CD14-positive monocyte (primary cell): ENCODE measurements at regions not wholly inside any gene's neighbourhood (a gene's known extent, or its start where the extent isn't known, plus 50 kb on each side); places are given as distances from the start of the nearest gene placed in this dataset.

ENCODE experiments used
- DNase-seq, 3 donors: peaks; one replicate each; pipeline ENCODE4 v3.0.0-alpha.2; 2011 to 2022
- H2AFZ ChIP-seq: 2 replicates; pipeline ENCODE4 v1.6.0; 2012; ENCODE audit warnings: mild to moderate bottlenecking, low read depth, low read length, inconsistent platforms; ENCODE audit not compliant: insufficient read depth, poor library complexity, severe bottlenecking
- H3K27ac ChIP-seq, 2 donors: 1 replicate in 1 of 2; 2 replicates in 1 of 2; pipeline ENCODE4 v1.5.1; 2012 to 2013; ENCODE audit warnings: low read length in 2 of 2, control low read depth in 1 of 2, inconsistent platforms in 1 of 2, low read depth in 1 of 2, mild to moderate bottlenecking in 1 of 2
- H3K27me3 ChIP-seq, 2 donors: one replicate each; pipeline versions ENCODE4 v1.6.0 to v1.6.1; 2011 to 2013; ENCODE audit warnings: low read length in 2 of 2; ENCODE audit not compliant: control insufficient read depth in 2 of 2, insufficient read depth in 2 of 2
- H3K36me3 ChIP-seq, 2 donors: replicated peaks in 1 of 2; 1 replicate in 1 of 2; 2 replicates in 1 of 2; pipeline versions ENCODE4 v1.5.1 to v1.6.1; 2012 to 2013; ENCODE audit warnings: low read length in 2 of 2, control low read depth in 1 of 2, inconsistent platforms in 1 of 2, mild to moderate bottlenecking in 1 of 2; ENCODE audit not compliant: insufficient read depth in 2 of 2, control insufficient read depth in 1 of 2
- H3K4me1 ChIP-seq, 2 donors: 1 replicate in 1 of 2; 2 replicates in 1 of 2; pipeline versions ENCODE4 v1.5.1 to v1.6.1; 2012 to 2013; ENCODE audit warnings: low read length in 2 of 2, control low read depth in 1 of 2, inconsistent platforms in 1 of 2, mild to moderate bottlenecking in 1 of 2, moderate library complexity in 1 of 2; ENCODE audit not compliant: insufficient read depth in 2 of 2, control insufficient read depth in 1 of 2
- H3K4me2 ChIP-seq: replicated peaks from 2 replicates; pipeline ENCODE3; 2012; ENCODE audit warnings: low read length, moderate library complexity, mild to moderate bottlenecking; ENCODE audit not compliant: poor library complexity, severe bottlenecking; ENCODE audit errors: extremely low read depth
- H3K4me3 ChIP-seq, 3 experiments: fragments of 200-600 bp in 1 of 3; sonication (generic) in 1 of 3; replicated peaks in 1 of 3; 1 replicate in 2 of 3; 2 replicates in 1 of 3; pipeline ENCODE4 v1.5.1; 2011 to 2013; ENCODE audit warnings: low read length in 3 of 3, mild to moderate bottlenecking in 3 of 3, control low read depth in 2 of 3, low read depth in 2 of 3, inconsistent platforms in 1 of 3, moderate library complexity in 1 of 3
- H3K79me2 ChIP-seq: 2 replicates; pipeline ENCODE4 v1.6.0; 2012; ENCODE audit warnings: mild to moderate bottlenecking, control low read depth, inconsistent platforms, low read length, moderate library complexity; ENCODE audit not compliant: insufficient read depth
- H3K9ac ChIP-seq: 2 replicates; pipeline ENCODE4 v1.6.0; 2017; ENCODE audit warnings: low read length, mild to moderate bottlenecking; ENCODE audit not compliant: insufficient read depth, poor library complexity, severe bottlenecking
- H3K9me3 ChIP-seq, 2 donors: replicated peaks in 1 of 2; 1 replicate in 1 of 2; 2 replicates in 1 of 2; pipeline versions ENCODE4 v1.5.1 to v1.6.1; 2012 to 2013; ENCODE audit warnings: low read length in 2 of 2, control low read depth in 1 of 2; ENCODE audit not compliant: control insufficient read depth in 1 of 2, insufficient read depth in 1 of 2
- H4K20me1 ChIP-seq: 2 replicates; pipeline ENCODE4 v1.6.0; 2012; ENCODE audit warnings: mild to moderate bottlenecking, low read length, control low read depth, moderate library complexity; ENCODE audit not compliant: insufficient read depth
- H3K27ac Mint-ChIP-seq, 7 donors: one replicate each; pipeline ENCODE4 v1.8.0; 2020; ENCODE audit warnings: mild to moderate bottlenecking in 7 of 7, mixed read lengths in 7 of 7, moderate library complexity in 6 of 7, inconsistent platforms in 2 of 7
- H3K27me3 Mint-ChIP-seq, 3 donors: one replicate each; pipeline ENCODE4 v1.8.0; 2021 to 2022; ENCODE audit warnings: low read depth in 3 of 3, mild to moderate bottlenecking in 3 of 3, mixed read lengths in 3 of 3, moderate library complexity in 3 of 3, inconsistent platforms in 1 of 3
- H3K36me3 Mint-ChIP-seq, 2 donors: one replicate each; pipeline ENCODE4 v1.8.0; 2020; ENCODE audit warnings: mixed read lengths in 2 of 2, inconsistent platforms in 1 of 2, mild to moderate bottlenecking in 1 of 2
- H3K4me1 Mint-ChIP-seq: one replicate; pipeline ENCODE4 v1.8.0; 2020; ENCODE audit warnings: mild to moderate bottlenecking, mixed read lengths
- H3K4me3 Mint-ChIP-seq, 2 donors: one replicate each; pipeline ENCODE4 v1.8.0; 2020; ENCODE audit warnings: mild to moderate bottlenecking in 2 of 2, mixed read lengths in 2 of 2, moderate library complexity in 1 of 2
- H3K9me3 Mint-ChIP-seq, 7 donors: one replicate each; pipeline ENCODE4 v1.8.0; 2020 to 2022; ENCODE audit warnings: mixed read lengths in 7 of 7, mild to moderate bottlenecking in 6 of 7, moderate library complexity in 6 of 7, inconsistent platforms in 2 of 7
- CTCF ChIP-seq: fragments of 200-600 bp; IDR thresholded peaks from one replicate; pipeline ENCODE4 v1.8.0; 2022; ENCODE audit warnings: antibody characterized with exemption, mild to moderate bottlenecking
- WGBS: methylation state at CpG from one replicate; pipeline ENCODE4 v1.1.5; 2013; ENCODE audit warnings: missing lambda C conversion rate; ENCODE audit not compliant: insufficient coverage; 5-methylcytosine and 5-hydroxymethylcytosine counted together
- intact Hi-C, 2 donors: fragments of 100-400 bp; cut with micrococcal nuclease; formaldehyde crosslinking; loops; one replicate each; pipeline versions ENCODE4 v1.15.0 to v1.15.1; 2023

GRCh38 chr1:164188497-164188896 lies 370.5 kb upstream of the PBX1 start:
- Histone ChIP-seq H3K27me3 (no peaks in the 10 kb centered on the region), H3K4me1 (no peaks in the 10 kb centered on the region), H3K4me2 (no peak overlapping the region), H3K9ac (no peak overlapping the region), H3K27ac (no peak overlapping the region), H3K36me3 (no peaks in the 10 kb centered on the region), H4K20me1 (no peaks in the 10 kb centered on the region), H3K9me3 (peaks cover 6 to 15% of the 10 kb centered on the region in 2 donors), H3K4me3 (no peak overlapping the region), H3K79me2 (no peaks in the 10 kb centered on the region), H2AFZ (no peak overlapping the region)
- H3K4me3 Mint-ChIP-seq: no peak overlapping the region
- no peaks in the 10 kb centered on the region for H3K4me1 Mint-ChIP-seq
- no peaks in the 10 kb centered on the region for H3K27me3 Mint-ChIP-seq
- TF ChIP-seq CTCF: no peak
- H3K36me3 Mint-ChIP-seq: no peaks in the 10 kb centered on the region
- H3K9me3 Mint-ChIP-seq: peaks cover 2 to 17% (median 6%) of the 10 kb centered on the region in 7 donors
- intact Hi-C loops: no loop called here
- 20% methylated on average over 3 of the region's 4 CpGs for WGBS
- DNase-seq: no peak
- no peak overlapping the region for H3K27ac Mint-ChIP-seq

GRCh38 chr1:164191191-164191590 lies 367.8 kb upstream of the PBX1 start:
- Histone ChIP-seq H3K27ac (no peak overlapping the region), H3K9me3 (peaks cover 6 to 26% of the 10 kb centered on the region in 2 donors), H3K4me2 (no peak overlapping the region), H3K36me3 (no peaks in the 10 kb centered on the region), H3K9ac (no peak overlapping the region), H3K27me3 (no peaks in the 10 kb centered on the region), H3K79me2 (no peaks in the 10 kb centered on the region), H4K20me1 (no peaks in the 10 kb centered on the region), H2AFZ (no peak overlapping the region), H3K4me3 (no peak overlapping the region), H3K4me1 (no peaks in the 10 kb centered on the region)
- no peak for DNase-seq
- H3K4me1 Mint-ChIP-seq: no peaks in the 10 kb centered on the region
- no peak overlapping the region for H3K27ac Mint-ChIP-seq
- H3K36me3 Mint-ChIP-seq: no peaks in the 10 kb centered on the region
- TF ChIP-seq CTCF: no peak
- peaks cover 0 to 3% (median 2%) of the 10 kb centered on the region in 3 donors for H3K27me3 Mint-ChIP-seq
- peaks cover 2 to 19% (median 9%) of the 10 kb centered on the region in 7 donors for H3K9me3 Mint-ChIP-seq
- H3K4me3 Mint-ChIP-seq: no peak overlapping the region
- intact Hi-C loops: no loop called here
